CD4-positive, alpha-beta memory T cell (primary cell): ENCODE measurements at regions not wholly inside any gene's neighbourhood (a gene's known extent, or its start where the extent isn't known, plus 50 kb on each side); places are given as distances from the start of the nearest gene placed in this dataset.

Experiments
- CTCF ChIA-PET: fragments of 350-600 bp; sonication (Branson Sonifier 250); formaldehyde crosslinking; loops from one replicate; lab custom pipeline; 2021; ENCODE audit warnings: inconsistent platforms; ENCODE audit not compliant: partially characterized antibody; lab: Charles Lee
- POLR2A ChIA-PET: fragments of 350-600 bp; sonication (Branson Sonifier 250); formaldehyde crosslinking; loops from one replicate; lab custom pipeline; 2021; ENCODE audit not compliant: partially characterized antibody; lab: Charles Lee
- DNase-seq, 5 donors: peaks; one replicate each; pipeline versions ENCODE4 v3.0.0 to v3.0.0-alpha.2; 2020 to 2022; ENCODE audit warnings: mixed read lengths in 1 of 5
- H3K27ac ChIP-seq: one replicate; pipeline ENCODE4 v1.7.0; 2013; ENCODE audit warnings: low read depth, low read length
- H3K27me3 ChIP-seq: 2 replicates; pipeline ENCODE4 v1.7.0; 2013; ENCODE audit warnings: mild to moderate bottlenecking, low read length, moderate library complexity; ENCODE audit not compliant: insufficient read depth
- H3K36me3 ChIP-seq: 2 replicates; pipeline ENCODE4 v1.7.0; 2013; ENCODE audit warnings: mild to moderate bottlenecking, low read length, moderate library complexity; ENCODE audit not compliant: insufficient read depth
- H3K4me1 ChIP-seq: 2 replicates; pipeline ENCODE4 v1.7.0; 2013; ENCODE audit warnings: mild to moderate bottlenecking, low read length, moderate library complexity; ENCODE audit not compliant: insufficient read depth
- H3K4me3 ChIP-seq, 2 donors: one replicate each; pipeline ENCODE4 v1.7.0; 2013; ENCODE audit warnings: low read length in 2 of 2, mild to moderate bottlenecking in 1 of 2
- H3K9me3 ChIP-seq, 2 donors: one replicate each; pipeline ENCODE4 v1.7.0; 2013; ENCODE audit warnings: low read length in 2 of 2, control low read depth in 1 of 2; ENCODE audit not compliant: control insufficient read depth in 1 of 2
- H3K27ac Mint-ChIP-seq, 7 donors: one replicate each; pipeline ENCODE4 v1.8.0; 2020 to 2021; ENCODE audit warnings: mixed read lengths in 7 of 7, mild to moderate bottlenecking in 6 of 7, inconsistent platforms in 3 of 7, moderate library complexity in 3 of 7
- H3K27me3 Mint-ChIP-seq, 2 donors: one replicate each; pipeline ENCODE4 v1.8.0; 2020 to 2021; ENCODE audit warnings: mixed read lengths in 2 of 2
- H3K36me3 Mint-ChIP-seq, 2 donors: one replicate each; pipeline ENCODE4 v1.8.0; 2020 to 2021; ENCODE audit warnings: mixed read lengths in 2 of 2, inconsistent platforms in 1 of 2, mild to moderate bottlenecking in 1 of 2
- H3K4me1 Mint-ChIP-seq, 4 donors: one replicate each; pipeline ENCODE4 v1.8.0; 2020 to 2021; ENCODE audit warnings: mixed read lengths in 4 of 4, mild to moderate bottlenecking in 1 of 4
- H3K4me3 Mint-ChIP-seq, 8 donors: one replicate each; pipeline ENCODE4 v1.8.0; 2020 to 2021; ENCODE audit warnings: mixed read lengths in 8 of 8, mild to moderate bottlenecking in 7 of 8, moderate library complexity in 6 of 8, inconsistent platforms in 3 of 8
- H3K9me3 Mint-ChIP-seq, 8 donors: one replicate each; pipeline ENCODE4 v1.8.0; 2020 to 2021; ENCODE audit warnings: mixed read lengths in 8 of 8, mild to moderate bottlenecking in 5 of 8, inconsistent platforms in 3 of 8, moderate library complexity in 1 of 8
- intact Hi-C: fragments of 100-400 bp; cut with micrococcal nuclease; formaldehyde crosslinking; loops from one replicate; pipeline ENCODE4 v1.15.1; 2023

DNA sequence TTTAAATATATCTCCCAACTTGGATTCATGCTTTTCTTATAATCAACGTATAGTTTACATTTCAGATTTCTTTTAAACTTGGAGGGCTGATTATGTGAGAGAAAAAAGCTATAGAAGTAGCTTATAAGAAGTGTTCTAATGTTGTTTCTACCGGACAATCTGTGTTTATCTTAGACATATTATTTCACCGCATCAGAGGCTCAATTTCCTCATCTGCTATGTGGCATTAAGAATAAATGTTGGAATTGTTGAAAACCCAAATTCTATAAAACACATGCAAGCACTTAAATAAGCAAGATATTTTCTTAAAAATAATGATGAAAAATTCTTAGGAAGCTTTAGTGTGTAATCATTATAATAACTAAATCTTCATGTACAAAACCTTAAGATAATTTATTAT, 407.9 kb downstream of the HRH4 start:
- Histone ChIP-seq H3K9me3 (no peaks in the 10 kb centered on the region), H3K36me3 (no peaks in the 10 kb centered on the region), H3K27me3 (no peaks in the 10 kb centered on the region), H3K27ac (no peak overlapping the region), H3K4me3 (no peak overlapping the region), H3K4me1 (no peaks in the 10 kb centered on the region)
- DNase-seq, result no peak
- intact Hi-C loops, result no loop called here
- no peak overlapping the region for H3K4me3 Mint-ChIP-seq
- H3K27ac Mint-ChIP-seq, result no peak overlapping the region
- H3K4me1 Mint-ChIP-seq, result no peaks in the 10 kb centered on the region
- no peaks in the 10 kb centered on the region for H3K36me3 Mint-ChIP-seq
- peaks cover 0 to 3% (median 0%) of the 10 kb centered on the region in 8 donors for H3K9me3 Mint-ChIP-seq
- peaks cover 1% of the 10 kb centered on the region in 2 donors for H3K27me3 Mint-ChIP-seq
- CTCF ChIA-PET, result no interaction called here
- POLR2A ChIA-PET, result no interaction called here

DNA sequence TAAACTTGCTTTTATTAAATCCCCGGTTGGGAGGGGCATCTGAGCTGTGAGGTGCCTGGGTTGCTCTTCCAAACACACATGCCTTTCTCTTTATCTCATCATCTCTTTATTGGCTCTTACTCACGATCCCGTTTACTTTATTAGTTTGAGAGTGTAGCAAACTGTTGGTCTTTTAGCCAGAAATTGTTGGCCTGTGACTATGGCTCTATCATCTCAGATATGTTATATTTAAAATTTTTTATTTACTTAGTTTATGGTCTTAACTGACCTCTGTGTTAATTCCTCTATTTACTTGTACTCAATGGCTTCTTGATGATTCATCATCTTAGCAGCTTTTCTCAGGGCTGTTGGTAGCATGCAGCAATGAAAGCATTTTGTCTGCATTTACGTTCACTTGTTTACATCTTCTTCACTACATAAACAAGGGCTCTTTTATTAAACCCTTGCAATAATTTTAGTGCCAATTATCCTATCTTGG, 408.4 kb downstream of the HRH4 start:
- peaks cover 0 to 3% (median 0%) of the 10 kb centered on the region in 8 donors for H3K9me3 Mint-ChIP-seq
- H3K27me3 Mint-ChIP-seq, result peaks cover 1% of the 10 kb centered on the region in 2 donors
- H3K4me3 ChIP-seq, result no peak overlapping the region
- no peak overlapping the region for H3K27ac ChIP-seq
- no peaks in the 10 kb centered on the region for H3K27me3 ChIP-seq
- CTCF ChIA-PET, result no interaction called here
- H3K4me1 Mint-ChIP-seq, result no peaks in the 10 kb centered on the region
- H3K27ac Mint-ChIP-seq, result no peak overlapping the region
- no peaks in the 10 kb centered on the region for H3K36me3 ChIP-seq
- no peaks in the 10 kb centered on the region for H3K36me3 Mint-ChIP-seq
- H3K9me3 ChIP-seq, result no peaks in the 10 kb centered on the region
- H3K4me1 ChIP-seq, result no peaks in the 10 kb centered on the region
- no peak for DNase-seq
- POLR2A ChIA-PET, result no interaction called here
- no peak overlapping the region for H3K4me3 Mint-ChIP-seq
- intact Hi-C loops, result no loop called here

DNA sequence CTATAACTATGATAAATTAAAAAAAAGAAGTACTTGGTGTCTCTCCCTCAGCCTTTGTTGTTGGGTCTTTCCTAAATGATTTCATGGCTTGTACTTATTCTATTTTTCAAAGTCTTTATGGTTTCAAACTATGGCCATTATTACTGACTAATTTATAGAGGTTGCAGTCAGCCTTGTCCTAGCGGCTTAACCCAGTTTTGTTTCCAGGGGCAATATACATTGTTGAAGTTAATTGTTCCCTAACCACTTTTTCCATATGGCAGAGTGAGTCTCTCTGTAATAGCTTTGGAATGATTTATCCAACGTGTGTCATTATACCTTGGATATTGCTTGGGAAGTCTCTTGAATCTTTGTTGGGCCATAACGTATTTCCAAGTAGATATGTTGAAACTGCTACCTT, 408.8 kb downstream of the HRH4 start:
- H3K36me3 ChIP-seq, result no peaks in the 10 kb centered on the region
- peaks cover 0 to 3% (median 0%) of the 10 kb centered on the region in 8 donors for H3K9me3 Mint-ChIP-seq
- no peak overlapping the region for H3K27ac ChIP-seq
- no peaks in the 10 kb centered on the region for H3K4me1 Mint-ChIP-seq
- H3K27me3 ChIP-seq, result no peaks in the 10 kb centered on the region
- ChIA-PET POLR2A (no interaction called here), CTCF (no interaction called here)
- no peaks in the 10 kb centered on the region for H3K36me3 Mint-ChIP-seq
- intact Hi-C loops, result no loop called here
- H3K27ac Mint-ChIP-seq, result no peak overlapping the region
- H3K4me1 ChIP-seq, result no peaks in the 10 kb centered on the region
- no peak overlapping the region for H3K4me3 ChIP-seq
- no peak for DNase-seq
- peaks cover 1% of the 10 kb centered on the region in 2 donors for H3K27me3 Mint-ChIP-seq
- H3K4me3 Mint-ChIP-seq, result no peak overlapping the region
- H3K9me3 ChIP-seq, result no peaks in the 10 kb centered on the region

DNA sequence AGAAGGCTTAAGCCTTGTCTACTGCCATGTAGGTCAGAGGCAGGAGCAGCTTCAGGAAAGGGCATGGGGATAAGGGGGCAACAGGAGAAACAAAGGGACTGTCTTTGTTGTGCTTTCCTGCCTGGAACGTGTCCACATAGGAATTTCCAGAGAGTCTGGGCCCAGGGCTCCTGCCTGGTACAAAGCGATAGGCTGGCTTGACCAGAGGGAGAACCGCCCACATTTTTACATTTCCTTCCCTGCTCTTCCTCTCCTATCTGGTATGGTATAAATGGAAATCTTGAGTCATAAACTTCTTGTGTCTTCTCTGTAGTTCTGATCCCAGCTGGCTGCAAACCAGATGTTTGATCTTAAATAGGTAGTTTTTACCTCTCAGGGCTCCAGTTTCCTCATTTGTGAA, 414.8 kb downstream of the HRH4 start:
- H3K4me3 ChIP-seq, result no peak overlapping the region
- DNase-seq, result no peak
- intact Hi-C loops, result no loop called here
- Mint-ChIP-seq H3K9me3 (peaks cover 0 to 3% (median 0%) of the 10 kb centered on the region in 8 donors), H3K27ac (no peak overlapping the region), H3K4me1 (no peaks in the 10 kb centered on the region), H3K4me3 (no peak overlapping the region), H3K36me3 (no peaks in the 10 kb centered on the region), H3K27me3 (peaks cover 1 to 2% of the 10 kb centered on the region in 2 donors)
- H3K9me3 ChIP-seq, result no peaks in the 10 kb centered on the region
- CTCF ChIA-PET, result no interaction called here
- H3K36me3 ChIP-seq, result no peaks in the 10 kb centered on the region
- POLR2A ChIA-PET, result no interaction called here
- no peaks in the 10 kb centered on the region for H3K27me3 ChIP-seq
- H3K4me1 ChIP-seq, result no peaks in the 10 kb centered on the region
- H3K27ac ChIP-seq, result no peak overlapping the region

DNA sequence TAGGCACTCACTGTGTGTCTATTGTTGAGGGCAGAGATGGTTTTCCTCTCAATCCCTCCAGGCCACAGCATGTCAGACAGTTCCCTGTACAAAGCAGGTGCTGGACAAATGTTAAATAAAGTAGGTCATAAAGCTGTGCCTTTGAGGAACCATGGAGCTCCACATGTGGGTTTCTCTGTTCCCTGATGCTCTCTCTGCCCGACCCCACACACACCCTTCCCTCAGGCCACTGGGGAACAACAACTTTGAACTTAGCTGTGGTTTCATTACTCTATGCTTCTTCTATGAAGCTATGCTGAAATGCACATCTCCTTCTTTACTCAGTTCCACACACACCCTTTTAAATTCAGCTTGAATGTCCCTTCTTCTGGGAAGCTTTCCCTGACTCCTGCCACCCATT, 415.3 kb downstream of the HRH4 start:
- peaks cover 0 to 3% (median 0%) of the 10 kb centered on the region in 8 donors for H3K9me3 Mint-ChIP-seq
- POLR2A ChIA-PET, result no interaction called here
- H3K4me3 ChIP-seq, result no peak overlapping the region
- no peaks in the 10 kb centered on the region for H3K4me1 Mint-ChIP-seq
- no peak for DNase-seq
- no peaks in the 10 kb centered on the region for H3K27me3 ChIP-seq
- H3K9me3 ChIP-seq, result no peaks in the 10 kb centered on the region
- peaks cover 1 to 2% of the 10 kb centered on the region in 2 donors for H3K27me3 Mint-ChIP-seq
- no peak overlapping the region for H3K4me3 Mint-ChIP-seq
- no peak overlapping the region for H3K27ac Mint-ChIP-seq
- no peaks in the 10 kb centered on the region for H3K4me1 ChIP-seq
- CTCF ChIA-PET, result no interaction called here
- no peaks in the 10 kb centered on the region for H3K36me3 Mint-ChIP-seq
- no peak overlapping the region for H3K27ac ChIP-seq
- intact Hi-C loops, result no loop called here
- no peaks in the 10 kb centered on the region for H3K36me3 ChIP-seq

DNA sequence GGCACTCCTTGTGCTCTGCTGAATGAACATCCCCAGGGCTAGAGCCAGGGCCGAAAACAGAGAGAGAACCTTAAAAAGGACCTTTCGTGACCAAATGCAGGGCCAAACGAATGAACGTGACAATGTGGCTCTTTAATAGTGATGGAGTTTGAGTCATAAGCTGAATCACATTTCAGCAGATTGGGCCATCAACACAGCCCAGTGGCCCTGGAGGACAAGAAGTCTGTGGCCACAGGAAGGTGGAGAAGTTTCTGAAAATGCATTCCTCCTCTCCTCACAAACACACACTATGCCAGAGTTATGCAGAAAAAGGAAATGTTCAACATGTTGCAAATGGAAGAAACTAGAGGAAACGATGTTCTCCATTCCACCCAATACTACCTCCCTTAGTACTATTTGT, 415.8 kb downstream of the HRH4 start:
- no peak for DNase-seq
- Mint-ChIP-seq H3K36me3 (no peaks in the 10 kb centered on the region), H3K4me3 (no peak overlapping the region), H3K9me3 (peaks cover 0 to 3% (median 0%) of the 10 kb centered on the region in 8 donors), H3K27ac (no peak overlapping the region), H3K27me3 (peaks cover 1 to 2% of the 10 kb centered on the region in 2 donors), H3K4me1 (no peaks in the 10 kb centered on the region)
- intact Hi-C loops, result no loop called here
- Histone ChIP-seq H3K36me3 (no peaks in the 10 kb centered on the region), H3K27me3 (no peaks in the 10 kb centered on the region), H3K27ac (no peak overlapping the region), H3K9me3 (no peaks in the 10 kb centered on the region), H3K4me3 (no peak overlapping the region), H3K4me1 (no peaks in the 10 kb centered on the region)
- ChIA-PET CTCF (no interaction called here), POLR2A (no interaction called here)

DNA sequence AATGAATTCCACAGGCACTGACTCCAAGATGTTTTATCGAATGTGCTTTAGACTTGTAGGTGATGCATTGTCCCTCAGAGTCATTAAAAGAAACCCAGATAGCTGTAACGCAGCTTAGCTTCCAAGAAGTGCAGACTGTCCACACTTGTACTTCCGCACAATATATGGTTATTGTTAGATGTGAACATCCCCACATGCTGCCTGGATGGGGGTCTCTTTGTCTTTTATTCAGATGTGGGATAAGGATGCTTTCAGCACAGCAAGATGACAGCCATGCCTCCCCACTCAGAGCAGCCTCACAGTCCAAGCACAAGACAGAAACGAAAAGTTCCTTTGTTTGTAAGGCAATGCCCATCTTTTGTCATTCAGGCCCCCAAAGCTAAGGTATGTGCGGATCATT, 416.6 kb downstream of the HRH4 start:
- Mint-ChIP-seq H3K27me3 (peaks cover 1 to 2% of the 10 kb centered on the region in 2 donors), H3K4me3 (no peak overlapping the region)
- H3K9me3 ChIP-seq, result no peaks in the 10 kb centered on the region

DNA sequence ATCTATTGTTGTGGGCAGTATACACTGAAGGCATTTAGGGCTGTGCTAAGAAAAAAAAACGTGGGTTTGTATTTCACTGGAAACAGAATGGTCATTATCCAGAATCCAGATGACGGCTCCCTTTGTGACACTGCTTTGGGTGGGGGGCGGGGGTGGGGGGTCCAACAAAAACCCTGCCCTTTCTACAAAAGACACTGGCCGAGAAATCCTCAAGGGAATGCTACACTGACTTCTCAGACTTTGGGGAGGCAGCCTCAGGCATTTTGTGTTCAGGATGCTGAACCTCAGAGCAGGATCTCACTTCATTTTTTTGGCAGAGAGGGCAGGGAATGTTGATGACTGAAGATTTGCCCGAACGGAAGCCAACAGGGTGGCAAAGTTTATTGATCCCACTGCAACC, 417.1 kb downstream of the HRH4 start:
- POLR2A ChIA-PET, result no interaction called here
- CTCF ChIA-PET, result no interaction called here

More for the DNA sequence above, 416.6 kb downstream of the HRH4 start:
- Mint-ChIP-seq H3K4me1 (no peaks in the 10 kb centered on the region), H3K27ac (no peak overlapping the region), H3K9me3 (peaks cover 0 to 3% (median 0%) of the 10 kb centered on the region in 8 donors), H3K36me3 (no peaks in the 10 kb centered on the region)
- no peak for DNase-seq
- intact Hi-C loops, result no loop called here
- Histone ChIP-seq H3K27me3 (no peaks in the 10 kb centered on the region), H3K4me1 (no peaks in the 10 kb centered on the region), H3K36me3 (no peaks in the 10 kb centered on the region), H3K4me3 (no peak overlapping the region), H3K27ac (no peak overlapping the region)
- ChIA-PET POLR2A (no interaction called here), CTCF (no interaction called here)

More for the DNA sequence above, 417.1 kb downstream of the HRH4 start:
- Histone ChIP-seq H3K27ac (no peak overlapping the region), H3K36me3 (no peaks in the 10 kb centered on the region), H3K4me1 (no peaks in the 10 kb centered on the region), H3K27me3 (no peaks in the 10 kb centered on the region), H3K4me3 (no peak overlapping the region), H3K9me3 (no peaks in the 10 kb centered on the region)
- H3K4me3 Mint-ChIP-seq, result no peak overlapping the region
- peaks cover 1 to 2% of the 10 kb centered on the region in 2 donors for H3K27me3 Mint-ChIP-seq
- H3K36me3 Mint-ChIP-seq, result no peaks in the 10 kb centered on the region
- no peak overlapping the region for H3K27ac Mint-ChIP-seq
- H3K4me1 Mint-ChIP-seq, result no peaks in the 10 kb centered on the region
- intact Hi-C loops, result no loop called here
- peaks cover 0 to 3% (median 0%) of the 10 kb centered on the region in 8 donors for H3K9me3 Mint-ChIP-seq
- no peak for DNase-seq
